D341Med (cell line): ENCODE measurements at regions not wholly inside any gene's neighbourhood (a gene's known extent, or its start where the extent isn't known, plus 50 kb on each side); places are given as distances from the start of the nearest gene placed in this dataset.

Experiments
- DNase-seq: peaks from one replicate; pipeline ENCODE4 v3.0.0; 2012; ENCODE audit warnings: low spot score

- DNase-seq = no peak
Measured at GRCh38 chr11:122173074-122173450, 57.0 kb upstream of the BLID start.

GRCh38 chr11:122172352-122173073 is 56.5 kb upstream of the BLID start:
- no peak for DNase-seq

GRCh38 chr11:122170815-122171475 is 54.9 kb upstream of the BLID start:
- no peak for DNase-seq

- no peak for DNase-seq
Measured at GRCh38 chr11:122168218-122168617, 52.2 kb upstream of the BLID start.

- no peak for DNase-seq
Measured at GRCh38 chr11:122167100-122167499, 51.1 kb upstream of the BLID start.

- no peak for DNase-seq
Measured at GRCh38 chr11:122165607-122166371, 49.8 kb upstream of the BLID start.
